Activated naive CD8-positive, alpha-beta T cell (primary cell): ENCODE measurements at regions not wholly inside any gene's neighbourhood (a gene's known extent, or its start where the extent isn't known, plus 50 kb on each side); places are given as distances from the start of the nearest gene placed in this dataset.

ENCODE experiments used
- H3K27ac Mint-ChIP-seq: one replicate; pipeline ENCODE4 v1.8.0; 2021; ENCODE audit warnings: mixed read lengths
- H3K27me3 Mint-ChIP-seq: one replicate; pipeline ENCODE4 v1.8.0; 2021; ENCODE audit warnings: mixed read lengths
- H3K36me3 Mint-ChIP-seq: one replicate; pipeline ENCODE4 v1.8.0; 2021; ENCODE audit warnings: mixed read lengths
- H3K4me1 Mint-ChIP-seq: one replicate; pipeline ENCODE4 v1.8.0; 2021; ENCODE audit warnings: low read depth, mixed read lengths
- H3K4me3 Mint-ChIP-seq: one replicate; pipeline ENCODE4 v1.8.0; 2021; ENCODE audit warnings: mild to moderate bottlenecking, mixed read lengths
- H3K9me3 Mint-ChIP-seq: one replicate; pipeline ENCODE4 v1.8.0; 2021; ENCODE audit warnings: low read depth, mixed read lengths

GRCh38 chr7:33810356-33810755 is 95.0 kb upstream of the BMPER start:
- Mint-ChIP-seq H3K36me3 (peaks cover 2% of the 10 kb centered on the region), H3K9me3 (no peaks in the 10 kb centered on the region), H3K27ac (no peak overlapping the region), H3K4me3 (no peak overlapping the region), H3K4me1 (no peaks in the 10 kb centered on the region), H3K27me3 (no peaks in the 10 kb centered on the region)

DNA sequence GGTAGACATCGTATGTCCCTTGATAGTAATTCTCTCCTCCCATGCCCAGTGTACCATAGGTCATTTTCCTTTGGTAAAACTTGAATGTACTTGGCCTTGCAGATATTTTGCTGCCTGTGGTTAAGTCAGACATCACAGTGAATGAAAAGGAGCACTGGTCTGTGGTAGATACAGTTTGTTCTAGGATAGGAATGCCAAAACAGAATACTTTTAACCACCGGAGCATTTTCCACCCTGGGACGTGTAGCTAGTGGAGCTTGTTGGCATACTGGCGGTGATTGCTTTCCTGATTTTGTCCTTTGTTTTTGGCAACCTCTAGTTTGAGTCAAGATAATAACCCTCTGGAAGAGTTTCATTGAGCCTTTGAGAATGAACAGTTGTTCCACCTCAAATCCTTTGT is 92.0 kb upstream of the BMPER start:
- Mint-ChIP-seq H3K4me1 (no peaks in the 10 kb centered on the region), H3K36me3 (peaks cover 5% of the 10 kb centered on the region), H3K4me3 (no peak overlapping the region), H3K27me3 (no peaks in the 10 kb centered on the region), H3K9me3 (no peaks in the 10 kb centered on the region), H3K27ac (no peak overlapping the region)

- H3K36me3 Mint-ChIP-seq, result peaks cover 5% of the 10 kb centered on the region
- H3K27me3 Mint-ChIP-seq, result no peaks in the 10 kb centered on the region
- no peaks in the 10 kb centered on the region for H3K9me3 Mint-ChIP-seq
- H3K4me1 Mint-ChIP-seq, result no peaks in the 10 kb centered on the region
- H3K4me3 Mint-ChIP-seq, result no peak overlapping the region
- H3K27ac Mint-ChIP-seq, result no peak overlapping the region
These were observed 90.9 kb upstream of the BMPER start for GRCh38 chr7:33814400-33814799.

GRCh38 chr7:33814936-33815335 is 90.4 kb upstream of the BMPER start:
- Mint-ChIP-seq H3K27ac (no peak overlapping the region), H3K4me1 (no peaks in the 10 kb centered on the region), H3K9me3 (no peaks in the 10 kb centered on the region), H3K4me3 (no peak overlapping the region), H3K36me3 (peaks cover 5% of the 10 kb centered on the region), H3K27me3 (no peaks in the 10 kb centered on the region)

- H3K27ac Mint-ChIP-seq, result no peak overlapping the region
These were observed 90.0 kb upstream of the BMPER start for GRCh38 chr7:33815336-33815735.

GRCh38 chr7:33816106-33816505 is 89.2 kb upstream of the BMPER start:
- H3K27me3 Mint-ChIP-seq, result no peaks in the 10 kb centered on the region
- no peak overlapping the region for H3K27ac Mint-ChIP-seq
- H3K36me3 Mint-ChIP-seq, result peaks cover 4% of the 10 kb centered on the region
- H3K4me1 Mint-ChIP-seq, result no peaks in the 10 kb centered on the region
- no peak overlapping the region for H3K4me3 Mint-ChIP-seq
- H3K9me3 Mint-ChIP-seq, result no peaks in the 10 kb centered on the region

More at GRCh38 chr7:33815336-33815735, 90.0 kb upstream of the BMPER start:
- Mint-ChIP-seq H3K27me3 (no peaks in the 10 kb centered on the region), H3K4me3 (no peak overlapping the region), H3K9me3 (no peaks in the 10 kb centered on the region), H3K36me3 (peaks cover 5% of the 10 kb centered on the region), H3K4me1 (no peaks in the 10 kb centered on the region)

GRCh38 chr7:33819658-33820057 is 85.7 kb upstream of the BMPER start:
- no peaks in the 10 kb centered on the region for H3K9me3 Mint-ChIP-seq
- H3K4me3 Mint-ChIP-seq, result no peak overlapping the region
- H3K27ac Mint-ChIP-seq, result no peak overlapping the region
- H3K27me3 Mint-ChIP-seq, result no peaks in the 10 kb centered on the region
- peaks cover 3% of the 10 kb centered on the region for H3K36me3 Mint-ChIP-seq
- H3K4me1 Mint-ChIP-seq, result no peaks in the 10 kb centered on the region

DNA sequence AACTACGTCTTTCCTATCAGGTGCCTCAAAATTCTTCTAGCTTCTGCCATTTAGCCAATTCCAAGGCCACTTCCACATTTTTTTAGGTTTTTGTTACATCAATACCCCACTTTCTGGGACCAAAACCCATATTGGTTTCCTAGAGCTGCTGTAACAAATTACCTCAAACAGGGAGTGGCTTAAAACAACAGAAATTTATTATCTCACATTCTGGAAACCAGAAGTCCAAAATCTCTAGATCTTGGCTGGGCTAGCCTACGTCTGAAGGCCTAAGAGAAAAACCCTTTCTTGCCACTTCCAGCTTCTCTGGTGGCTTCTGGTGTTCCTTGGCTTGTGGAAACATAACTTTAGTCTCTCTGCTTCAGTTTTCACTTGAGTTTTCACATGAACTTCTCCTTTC is 85.1 kb upstream of the BMPER start:
- no peaks in the 10 kb centered on the region for H3K4me1 Mint-ChIP-seq
- H3K4me3 Mint-ChIP-seq, result no peak overlapping the region
- H3K36me3 Mint-ChIP-seq, result peaks cover 3% of the 10 kb centered on the region
- no peaks in the 10 kb centered on the region for H3K27me3 Mint-ChIP-seq
- H3K27ac Mint-ChIP-seq, result no peak overlapping the region
- H3K9me3 Mint-ChIP-seq, result no peaks in the 10 kb centered on the region

- H3K27ac Mint-ChIP-seq, result no peak overlapping the region
- H3K9me3 Mint-ChIP-seq, result no peaks in the 10 kb centered on the region
- no peaks in the 10 kb centered on the region for H3K27me3 Mint-ChIP-seq
- peaks cover 3% of the 10 kb centered on the region for H3K36me3 Mint-ChIP-seq
- H3K4me3 Mint-ChIP-seq, result no peak overlapping the region
- no peaks in the 10 kb centered on the region for H3K4me1 Mint-ChIP-seq
These were observed 83.4 kb upstream of the BMPER start for GRCh38 chr7:33821970-33822369.

DNA sequence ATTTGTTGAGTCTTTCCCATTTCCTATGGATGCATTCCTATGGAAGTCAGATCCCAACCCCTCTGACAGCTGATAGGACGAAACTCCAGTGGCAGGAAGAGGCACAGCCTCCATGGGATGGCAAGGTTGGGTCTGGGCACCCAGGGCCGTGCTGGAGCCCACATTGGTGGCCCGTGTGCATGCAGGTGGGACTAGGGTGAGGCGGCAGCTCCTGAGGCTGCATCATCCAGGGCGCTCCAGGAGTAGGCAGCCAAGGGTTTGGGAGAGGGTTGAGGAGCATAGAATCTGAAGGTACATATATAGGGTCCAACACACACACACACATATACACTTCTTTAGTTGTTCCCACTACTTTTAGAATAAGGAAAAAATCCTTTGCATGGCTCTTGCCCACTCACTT is 81.4 kb upstream of the BMPER start:
- no peaks in the 10 kb centered on the region for H3K9me3 Mint-ChIP-seq

GRCh38 chr7:33824911-33825459 is 80.4 kb upstream of the BMPER start:
- Mint-ChIP-seq H3K4me1 (no peaks in the 10 kb centered on the region), H3K27ac (no peak overlapping the region), H3K27me3 (no peaks in the 10 kb centered on the region), H3K4me3 (no peak overlapping the region), H3K36me3 (no peaks in the 10 kb centered on the region), H3K9me3 (no peaks in the 10 kb centered on the region)

More for the DNA sequence above, 81.4 kb upstream of the BMPER start:
- Mint-ChIP-seq H3K4me3 (no peak overlapping the region), H3K27ac (no peak overlapping the region), H3K36me3 (no peaks in the 10 kb centered on the region), H3K27me3 (no peaks in the 10 kb centered on the region), H3K4me1 (no peaks in the 10 kb centered on the region)

- H3K4me1 Mint-ChIP-seq, result no peaks in the 10 kb centered on the region
These were observed 79.7 kb upstream of the BMPER start for GRCh38 chr7:33825644-33826043.

DNA sequence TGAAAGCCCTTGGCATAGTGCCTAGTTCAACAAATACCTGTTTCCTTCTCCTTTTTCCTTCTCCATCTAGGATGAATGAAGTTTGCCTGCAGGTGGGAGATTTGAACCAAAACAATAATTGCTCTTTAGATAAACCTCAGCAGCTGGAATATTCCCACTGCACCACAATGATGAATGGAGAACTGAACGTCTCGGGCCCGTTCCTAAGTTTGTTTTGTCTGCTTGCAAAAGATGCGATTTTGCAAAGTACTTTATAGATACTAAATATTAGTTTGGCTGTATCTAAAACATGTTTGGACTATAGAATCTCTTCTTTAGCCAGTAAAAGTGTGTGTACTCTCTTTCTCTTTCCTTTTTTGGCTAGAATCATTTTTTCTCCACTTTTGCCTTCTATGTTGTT is 75.8 kb upstream of the BMPER start:
- H3K27ac Mint-ChIP-seq, result no peak overlapping the region
- no peaks in the 10 kb centered on the region for H3K4me1 Mint-ChIP-seq
- no peak overlapping the region for H3K4me3 Mint-ChIP-seq
- H3K9me3 Mint-ChIP-seq, result no peaks in the 10 kb centered on the region
- no peaks in the 10 kb centered on the region for H3K27me3 Mint-ChIP-seq
- no peaks in the 10 kb centered on the region for H3K36me3 Mint-ChIP-seq

More at GRCh38 chr7:33825644-33826043, 79.7 kb upstream of the BMPER start:
- Mint-ChIP-seq H3K4me3 (no peak overlapping the region), H3K36me3 (no peaks in the 10 kb centered on the region), H3K9me3 (no peaks in the 10 kb centered on the region), H3K27ac (no peak overlapping the region), H3K27me3 (no peaks in the 10 kb centered on the region)

GRCh38 chr7:33831389-33832141 is 73.8 kb upstream of the BMPER start:
- Mint-ChIP-seq H3K27me3 (no peaks in the 10 kb centered on the region), H3K4me1 (no peaks in the 10 kb centered on the region), H3K4me3 (no peak overlapping the region), H3K36me3 (no peaks in the 10 kb centered on the region), H3K9me3 (no peaks in the 10 kb centered on the region), H3K27ac (no peak overlapping the region)

DNA sequence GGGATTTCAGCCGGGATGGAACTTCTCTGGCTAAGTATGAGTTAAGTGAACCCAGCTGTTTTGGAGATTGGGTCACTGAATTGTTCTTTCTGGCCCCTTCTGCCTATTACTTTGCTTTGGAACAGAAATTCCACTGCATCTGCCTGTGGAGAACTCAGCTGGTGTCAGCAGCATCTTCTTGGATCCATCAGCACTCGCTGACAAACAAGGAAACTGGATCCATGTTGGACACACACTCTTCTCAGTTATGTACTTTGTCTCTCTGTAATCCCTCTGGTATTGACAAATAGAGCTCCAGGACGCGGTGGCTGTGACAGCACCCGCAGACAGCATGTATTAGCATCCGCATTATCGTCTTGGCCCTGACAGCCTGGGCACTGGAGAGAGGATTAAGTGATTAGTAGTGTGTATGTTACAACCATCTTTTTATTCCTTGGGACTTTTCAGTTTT is 73.0 kb upstream of the BMPER start:
- Mint-ChIP-seq H3K9me3 (no peaks in the 10 kb centered on the region), H3K36me3 (no peaks in the 10 kb centered on the region), H3K4me1 (no peaks in the 10 kb centered on the region), H3K4me3 (no peak overlapping the region), H3K27me3 (no peaks in the 10 kb centered on the region), H3K27ac (no peak overlapping the region)
